ENCODE measurements at regions not wholly inside any gene's neighbourhood (a gene's known extent, or its start where the extent isn't known, plus 50 kb on each side); places are given as distances from the start of the nearest gene placed in this dataset.

GRCh38 chr3:64327100-64327804 lies 102.0 kb upstream of the PRICKLE2 start:
- H3K27ac Mint-ChIP-seq, result no peak overlapping the region
- ATAC-seq (ENCODE audit: low read depth in 2 of 2) (no peak), DNase-seq (no peak)
- Histone ChIP-seq H3K4me1 (ENCODE audit: control insufficient read depth, insufficient read depth, low read length, poor library complexity, severe bottlenecking) (no peaks in the 10 kb centered on the region), H3K4me3 (ENCODE audit: low read depth, low read length) (no peak overlapping the region), H3K9me3 (ENCODE audit: control insufficient read depth in 2 of 2, low read length in 2 of 2) (no peaks in the 10 kb centered on the region), H3K36me3 (ENCODE audit: control insufficient read depth, insufficient read depth, low read length) (no peaks in the 10 kb centered on the region), H3K27me3 (ENCODE audit: control insufficient read depth, insufficient read depth, low read length) (no peaks in the 10 kb centered on the region), H3K27ac (ENCODE audit: insufficient read depth, low read length, poor library complexity, severe bottlenecking) (no peak overlapping the region)
- no peak overlapping the region for H3K4me3 Mint-ChIP-seq
- no peaks in the 10 kb centered on the region for H3K4me1 Mint-ChIP-seq
- H3K36me3 Mint-ChIP-seq, result no peaks in the 10 kb centered on the region
- H3K9me3 Mint-ChIP-seq, result peaks cover 0 to 3% (median 0%) of the 10 kb centered on the region in 7 donors
- peaks cover 4% of the 10 kb centered on the region for H3K27me3 Mint-ChIP-seq

- no peaks in the 10 kb centered on the region for H3K9me3 ChIP-seq (ENCODE audit: control insufficient read depth in 2 of 2, low read length in 2 of 2)
- H3K4me1 Mint-ChIP-seq, result no peaks in the 10 kb centered on the region
- H3K36me3 ChIP-seq (ENCODE audit: control insufficient read depth, insufficient read depth, low read length), result no peaks in the 10 kb centered on the region
- H3K27me3 ChIP-seq (ENCODE audit: control insufficient read depth, insufficient read depth, low read length), result no peaks in the 10 kb centered on the region
- no peak for ATAC-seq (ENCODE audit: low read depth in 2 of 2)
- H3K4me3 Mint-ChIP-seq, result no peak overlapping the region
- no peaks in the 10 kb centered on the region for H3K4me1 ChIP-seq (ENCODE audit: control insufficient read depth, insufficient read depth, low read length, poor library complexity, severe bottlenecking)
- no peak overlapping the region for H3K4me3 ChIP-seq (ENCODE audit: low read depth, low read length)
- no peaks in the 10 kb centered on the region for H3K27me3 Mint-ChIP-seq
- H3K27ac Mint-ChIP-seq, result no peak overlapping the region
- H3K9me3 Mint-ChIP-seq, result peaks cover 0 to 2% (median 0%) of the 10 kb centered on the region in 7 donors
- no peaks in the 10 kb centered on the region for H3K36me3 Mint-ChIP-seq
- no peak overlapping the region for H3K27ac ChIP-seq (ENCODE audit: insufficient read depth, low read length, poor library complexity, severe bottlenecking)
- DNase-seq, result no peak
These were observed 96.5 kb upstream of the PRICKLE2 start for GRCh38 chr3:64321747-64322146.

GRCh38 chr3:64319391-64319790 lies 94.1 kb upstream of the PRICKLE2 start:
- H3K27me3 Mint-ChIP-seq, result no peaks in the 10 kb centered on the region
- Histone ChIP-seq H3K4me1 (ENCODE audit: control insufficient read depth, insufficient read depth, low read length, poor library complexity, severe bottlenecking) (no peaks in the 10 kb centered on the region), H3K27ac (ENCODE audit: insufficient read depth, low read length, poor library complexity, severe bottlenecking) (no peak overlapping the region), H3K9me3 (ENCODE audit: control insufficient read depth in 2 of 2, low read length in 2 of 2) (no peaks in the 10 kb centered on the region), H3K36me3 (ENCODE audit: control insufficient read depth, insufficient read depth, low read length) (no peaks in the 10 kb centered on the region), H3K27me3 (ENCODE audit: control insufficient read depth, insufficient read depth, low read length) (no peaks in the 10 kb centered on the region), H3K4me3 (ENCODE audit: low read depth, low read length) (no peak overlapping the region)
- DNase-seq (no peak), ATAC-seq (ENCODE audit: low read depth in 2 of 2) (no peak)
- H3K27ac Mint-ChIP-seq, result no peak overlapping the region
- peaks cover 0 to 2% (median 0%) of the 10 kb centered on the region in 7 donors for H3K9me3 Mint-ChIP-seq
- no peak overlapping the region for H3K4me3 Mint-ChIP-seq
- H3K36me3 Mint-ChIP-seq, result no peaks in the 10 kb centered on the region
- H3K4me1 Mint-ChIP-seq, result no peaks in the 10 kb centered on the region

- Mint-ChIP-seq H3K9me3 (peaks cover 0 to 2% (median 0%) of the 10 kb centered on the region in 7 donors), H3K36me3 (no peaks in the 10 kb centered on the region), H3K27me3 (no peaks in the 10 kb centered on the region), H3K4me3 (no peak overlapping the region), H3K4me1 (no peaks in the 10 kb centered on the region), H3K27ac (no peak overlapping the region)
- no peaks in the 10 kb centered on the region for H3K9me3 ChIP-seq (ENCODE audit: control insufficient read depth in 2 of 2, low read length in 2 of 2)
- no peaks in the 10 kb centered on the region for H3K27me3 ChIP-seq (ENCODE audit: control insufficient read depth, insufficient read depth, low read length)
- H3K36me3 ChIP-seq (ENCODE audit: control insufficient read depth, insufficient read depth, low read length), result no peaks in the 10 kb centered on the region
- no peak for ATAC-seq (ENCODE audit: low read depth in 2 of 2)
- no peak overlapping the region for H3K4me3 ChIP-seq (ENCODE audit: low read depth, low read length)
- H3K27ac ChIP-seq (ENCODE audit: insufficient read depth, low read length, poor library complexity, severe bottlenecking), result no peak overlapping the region
- no peaks in the 10 kb centered on the region for H3K4me1 ChIP-seq (ENCODE audit: control insufficient read depth, insufficient read depth, low read length, poor library complexity, severe bottlenecking)
- DNase-seq, result no peak
These were observed 93.5 kb upstream of the PRICKLE2 start for GRCh38 chr3:64318668-64319271.

GRCh38 chr3:64318001-64318400 lies 92.7 kb upstream of the PRICKLE2 start:
- H3K4me3 ChIP-seq (ENCODE audit: low read depth, low read length), result no peak overlapping the region
- DNase-seq, result no peak
- Mint-ChIP-seq H3K27me3 (no peaks in the 10 kb centered on the region), H3K4me1 (no peaks in the 10 kb centered on the region), H3K9me3 (peaks cover 0 to 2% (median 0%) of the 10 kb centered on the region in 7 donors), H3K36me3 (no peaks in the 10 kb centered on the region), H3K27ac (no peak overlapping the region), H3K4me3 (no peak overlapping the region)
- H3K27me3 ChIP-seq (ENCODE audit: control insufficient read depth, insufficient read depth, low read length), result no peaks in the 10 kb centered on the region
- H3K4me1 ChIP-seq (ENCODE audit: control insufficient read depth, insufficient read depth, low read length, poor library complexity, severe bottlenecking), result no peaks in the 10 kb centered on the region
- H3K27ac ChIP-seq (ENCODE audit: insufficient read depth, low read length, poor library complexity, severe bottlenecking), result no peak overlapping the region
- no peaks in the 10 kb centered on the region for H3K9me3 ChIP-seq (ENCODE audit: control insufficient read depth in 2 of 2, low read length in 2 of 2)
- ATAC-seq (ENCODE audit: low read depth in 2 of 2), result no peak
- no peaks in the 10 kb centered on the region for H3K36me3 ChIP-seq (ENCODE audit: control insufficient read depth, insufficient read depth, low read length)

GRCh38 chr3:64316971-64317370 lies 91.7 kb upstream of the PRICKLE2 start:
- Histone ChIP-seq H3K27me3 (ENCODE audit: control insufficient read depth, insufficient read depth, low read length) (no peaks in the 10 kb centered on the region), H3K36me3 (ENCODE audit: control insufficient read depth, insufficient read depth, low read length) (no peaks in the 10 kb centered on the region), H3K4me1 (ENCODE audit: control insufficient read depth, insufficient read depth, low read length, poor library complexity, severe bottlenecking) (no peaks in the 10 kb centered on the region), H3K9me3 (ENCODE audit: control insufficient read depth in 2 of 2, low read length in 2 of 2) (no peaks in the 10 kb centered on the region), H3K4me3 (ENCODE audit: low read depth, low read length) (no peak overlapping the region), H3K27ac (ENCODE audit: insufficient read depth, low read length, poor library complexity, severe bottlenecking) (no peak overlapping the region)
- no peaks in the 10 kb centered on the region for H3K9me3 Mint-ChIP-seq
- no peaks in the 10 kb centered on the region for H3K36me3 Mint-ChIP-seq
- H3K4me1 Mint-ChIP-seq, result no peaks in the 10 kb centered on the region
- no peak for ATAC-seq (ENCODE audit: low read depth in 2 of 2)
- H3K4me3 Mint-ChIP-seq, result no peak overlapping the region
- no peak for DNase-seq
- no peaks in the 10 kb centered on the region for H3K27me3 Mint-ChIP-seq
- no peak overlapping the region for H3K27ac Mint-ChIP-seq

- H3K27me3 Mint-ChIP-seq, result no peaks in the 10 kb centered on the region
These were observed 86.3 kb upstream of the PRICKLE2 start for GRCh38 chr3:64311424-64312061.

More at GRCh38 chr3:64311424-64312061, 86.3 kb upstream of the PRICKLE2 start:
- Histone ChIP-seq H3K4me3 (ENCODE audit: low read depth, low read length) (no peak overlapping the region), H3K36me3 (ENCODE audit: control insufficient read depth, insufficient read depth, low read length) (no peaks in the 10 kb centered on the region), H3K27me3 (ENCODE audit: control insufficient read depth, insufficient read depth, low read length) (no peaks in the 10 kb centered on the region), H3K4me1 (ENCODE audit: control insufficient read depth, insufficient read depth, low read length, poor library complexity, severe bottlenecking) (no peaks in the 10 kb centered on the region), H3K27ac (ENCODE audit: insufficient read depth, low read length, poor library complexity, severe bottlenecking) (no peak overlapping the region), H3K9me3 (ENCODE audit: control insufficient read depth in 2 of 2, low read length in 2 of 2) (no peaks in the 10 kb centered on the region)
- H3K27ac Mint-ChIP-seq, result no peak overlapping the region
- H3K9me3 Mint-ChIP-seq, result peaks cover 0 to 2% (median 0%) of the 10 kb centered on the region in 7 donors
- DNase-seq (no peak), ATAC-seq (ENCODE audit: low read depth in 2 of 2) (no peak)
- H3K4me1 Mint-ChIP-seq, result no peaks in the 10 kb centered on the region
- no peaks in the 10 kb centered on the region for H3K36me3 Mint-ChIP-seq
- no peak overlapping the region for H3K4me3 Mint-ChIP-seq
